Muscle layer of colon (tissue), 2 donors: ENCODE measurements at regions not wholly inside any gene's neighbourhood (a gene's known extent, or its start where the extent isn't known, plus 50 kb on each side); places are given as distances from the start of the nearest gene placed in this dataset.

Experiments
- H3K27ac ChIP-seq: one replicate; pipeline ENCODE4 v1.7.0; 2013; ENCODE audit warnings: low read depth, mild to moderate bottlenecking, low read length, moderate library complexity
- H3K27me3 ChIP-seq, 2 donors: one replicate each; pipeline ENCODE4 v1.7.0; 2013; ENCODE audit warnings: low read length in 2 of 2, mild to moderate bottlenecking in 2 of 2; ENCODE audit not compliant: insufficient read depth in 2 of 2, control insufficient read depth in 1 of 2
- H3K36me3 ChIP-seq: one replicate; pipeline ENCODE4 v1.7.0; 2013; ENCODE audit warnings: mild to moderate bottlenecking, low read length; ENCODE audit not compliant: insufficient read depth
- H3K4me1 ChIP-seq: one replicate; pipeline ENCODE4 v1.7.0; 2013; ENCODE audit warnings: mild to moderate bottlenecking, low read length; ENCODE audit not compliant: insufficient read depth
- H3K4me3 ChIP-seq, 2 donors: one replicate each; pipeline ENCODE4 v1.7.0; 2013; ENCODE audit warnings: low read length in 2 of 2, low read depth in 1 of 2, mild to moderate bottlenecking in 1 of 2, moderate library complexity in 1 of 2
- H3K9ac ChIP-seq: one replicate; pipeline ENCODE4 v1.7.0; 2013; ENCODE audit warnings: low read length
- H3K9me3 ChIP-seq: one replicate; pipeline ENCODE4 v1.7.0; 2013; ENCODE audit warnings: mild to moderate bottlenecking, low read length
- donor health status: abdominal sarcoma.
- donor health status: Adenocarcinoma of cecum.

GRCh38 chr5:73318308-73318719 is 130.3 kb downstream of the FOXD1 start:
- Histone ChIP-seq H3K9ac (no peak overlapping the region), H3K4me1 (no peaks in the 10 kb centered on the region), H3K9me3 (no peaks in the 10 kb centered on the region), H3K36me3 (no peaks in the 10 kb centered on the region), H3K27ac (no peak overlapping the region), H3K4me3 (no peak overlapping the region), H3K27me3 (peaks cover 0 to 12% of the 10 kb centered on the region in 2 donors)

GRCh38 chr5:73317523-73317922 is 131.1 kb downstream of the FOXD1 start:
- Histone ChIP-seq H3K4me3 (no peak overlapping the region), H3K4me1 (no peaks in the 10 kb centered on the region), H3K27ac (no peak overlapping the region), H3K9me3 (no peaks in the 10 kb centered on the region), H3K36me3 (no peaks in the 10 kb centered on the region), H3K9ac (no peak overlapping the region), H3K27me3 (peaks cover 0 to 12% of the 10 kb centered on the region in 2 donors)

- H3K27me3 ChIP-seq: peaks cover 6 to 17% of the 10 kb centered on the region in 2 donors
Measured at GRCh38 chr5:73314395-73315257, 134.0 kb downstream of the FOXD1 start.

GRCh38 chr5:73312872-73313510 is 135.6 kb downstream of the FOXD1 start:
- peaks cover 6 to 17% of the 10 kb centered on the region in 2 donors for H3K27me3 ChIP-seq
- peaks cover 5% of the 10 kb centered on the region for H3K4me1 ChIP-seq
- no peaks in the 10 kb centered on the region for H3K9me3 ChIP-seq
- H3K9ac ChIP-seq: no peak overlapping the region
- no peak overlapping the region for H3K4me3 ChIP-seq
- no peak overlapping the region for H3K27ac ChIP-seq
- no peaks in the 10 kb centered on the region for H3K36me3 ChIP-seq

More at GRCh38 chr5:73314395-73315257, 134.0 kb downstream of the FOXD1 start:
- H3K4me1 ChIP-seq: peaks cover 5% of the 10 kb centered on the region
- no peak overlapping the region for H3K9ac ChIP-seq
- no peaks in the 10 kb centered on the region for H3K9me3 ChIP-seq
- H3K4me3 ChIP-seq: no peak overlapping the region
- H3K36me3 ChIP-seq: no peaks in the 10 kb centered on the region
- no peak overlapping the region for H3K27ac ChIP-seq

- H3K36me3 ChIP-seq: no peaks in the 10 kb centered on the region
- peaks cover 6 to 17% of the 10 kb centered on the region in 2 donors for H3K27me3 ChIP-seq
- no peaks in the 10 kb centered on the region for H3K9me3 ChIP-seq
- peaks cover 5% of the 10 kb centered on the region for H3K4me1 ChIP-seq
- no peak overlapping the region for H3K9ac ChIP-seq
- H3K27ac ChIP-seq: no peak overlapping the region
- H3K4me3 ChIP-seq: no peak overlapping the region
Measured at GRCh38 chr5:73312146-73312871, 136.3 kb downstream of the FOXD1 start.

- Histone ChIP-seq H3K27ac (no peak overlapping the region), H3K27me3 (peaks cover 6 to 17% of the 10 kb centered on the region in 2 donors), H3K4me3 (peak overlapping the region in 1 of 2 donors; percentile 22), H3K4me1 (peaks cover 5% of the 10 kb centered on the region), H3K36me3 (no peaks in the 10 kb centered on the region), H3K9ac (no peak overlapping the region), H3K9me3 (no peaks in the 10 kb centered on the region)
Measured at GRCh38 chr5:73311291-73312110, 137.1 kb downstream of the FOXD1 start.

GRCh38 chr5:73307645-73308355 is 134.8 kb downstream of the TMEM174 start:
- Histone ChIP-seq H3K27me3 (peaks cover 21 to 38% of the 10 kb centered on the region in 2 donors), H3K36me3 (no peaks in the 10 kb centered on the region), H3K4me1 (peaks cover 5% of the 10 kb centered on the region), H3K4me3 (no peak overlapping the region), H3K9ac (no peak overlapping the region), H3K9me3 (no peaks in the 10 kb centered on the region), H3K27ac (no peak overlapping the region)

- H3K9me3 ChIP-seq: no peaks in the 10 kb centered on the region
- no peak overlapping the region for H3K27ac ChIP-seq
- H3K4me3 ChIP-seq: no peak overlapping the region
- H3K9ac ChIP-seq: no peak overlapping the region
- peaks cover 17 to 48% of the 10 kb centered on the region in 2 donors for H3K27me3 ChIP-seq
- peaks cover 5% of the 10 kb centered on the region for H3K4me1 ChIP-seq
- no peaks in the 10 kb centered on the region for H3K36me3 ChIP-seq
Measured at GRCh38 chr5:73306741-73307275, 133.8 kb downstream of the TMEM174 start.

GRCh38 chr5:73306078-73306719 is 133.2 kb downstream of the TMEM174 start:
- no peaks in the 10 kb centered on the region for H3K9me3 ChIP-seq
- H3K36me3 ChIP-seq: no peaks in the 10 kb centered on the region
- H3K27me3 ChIP-seq: peaks cover 23 to 54% of the 10 kb centered on the region in 2 donors
- peaks cover 2% of the 10 kb centered on the region for H3K4me1 ChIP-seq
- no peak overlapping the region for H3K9ac ChIP-seq
- no peak overlapping the region for H3K4me3 ChIP-seq
- no peak overlapping the region for H3K27ac ChIP-seq

GRCh38 chr5:73305386-73305785 is 132.4 kb downstream of the TMEM174 start:
- no peaks in the 10 kb centered on the region for H3K9me3 ChIP-seq
- peaks cover 31 to 62% of the 10 kb centered on the region in 2 donors for H3K27me3 ChIP-seq
- no peaks in the 10 kb centered on the region for H3K36me3 ChIP-seq
- H3K9ac ChIP-seq: no peak overlapping the region
- H3K27ac ChIP-seq: no peak overlapping the region
- H3K4me3 ChIP-seq: no peak overlapping the region
- no peaks in the 10 kb centered on the region for H3K4me1 ChIP-seq
